ENCODE measurements at regions not wholly inside any gene's neighbourhood (a gene's known extent, or its start where the extent isn't known, plus 50 kb on each side); places are given as distances from the start of the nearest gene placed in this dataset.
A peak's percentile ranks its signal among the peaks of the same experiment; 100 is the strongest.
"Not testable (repeated sequence)": the region's sequence is repeated elsewhere in the genome, so short reads cannot be mapped to it uniquely, and the experiment has no call there.

GRCh38 chr16:87033021-87033471, 284.1 kb downstream of the C16orf95 start:
- TF ChIP-seq, protein P1, sequence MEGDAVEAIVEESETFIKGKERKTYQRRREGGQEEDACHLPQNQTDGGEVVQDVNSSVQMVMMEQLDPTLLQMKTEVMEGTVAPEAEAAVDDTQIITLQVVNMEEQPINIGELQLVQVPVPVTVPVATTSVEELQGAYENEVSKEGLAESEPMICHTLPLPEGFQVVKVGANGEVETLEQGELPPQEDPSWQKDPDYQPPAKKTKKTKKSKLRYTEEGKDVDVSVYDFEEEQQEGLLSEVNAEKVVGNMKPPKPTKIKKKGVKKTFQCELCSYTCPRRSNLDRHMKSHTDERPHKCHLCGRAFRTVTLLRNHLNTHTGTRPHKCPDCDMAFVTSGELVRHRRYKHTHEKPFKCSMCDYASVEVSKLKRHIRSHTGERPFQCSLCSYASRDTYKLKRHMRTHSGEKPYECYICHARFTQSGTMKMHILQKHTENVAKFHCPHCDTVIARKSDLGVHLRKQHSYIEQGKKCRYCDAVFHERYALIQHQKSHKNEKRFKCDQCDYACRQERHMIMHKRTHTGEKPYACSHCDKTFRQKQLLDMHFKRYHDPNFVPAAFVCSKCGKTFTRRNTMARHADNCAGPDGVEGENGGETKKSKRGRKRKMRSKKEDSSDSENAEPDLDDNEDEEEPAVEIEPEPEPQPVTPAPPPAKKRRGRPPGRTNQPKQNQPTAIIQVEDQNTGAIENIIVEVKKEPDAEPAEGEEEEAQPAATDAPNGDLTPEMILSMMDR (IDR thresholded peaks at IDR 0.05; ENCODE audit: low read depth, low read length) = no peak
- DNase-seq (ENCODE audit: low read depth in 1 of 2, low spot score in 1 of 2) = no peak
- Histone ChIP-seq H3K27ac (peak overlapping the region; percentile 61), H3K9me3 (ENCODE audit: low read depth) (no peaks in the 10 kb centered on the region), H3K36me3 (no peaks in the 10 kb centered on the region), H3K27me3 (no peaks in the 10 kb centered on the region), H3K4me1 (ENCODE audit: low read depth) (peaks cover 27% of the 10 kb centered on the region), H3K4me3 (no peak overlapping the region)

- no peaks in the 10 kb centered on the region for H3K27me3 ChIP-seq
- TF ChIP-seq, protein P1 (IDR thresholded peaks at IDR 0.05; ENCODE audit: low read depth, low read length) = no peak
- peak; percentile 48 to 75 for DNase-seq (ENCODE audit: low read depth in 1 of 2, low spot score in 1 of 2)
Measured at GRCh38 chr16:87033541-87034300, 283.5 kb downstream of the C16orf95 start.

DNA sequence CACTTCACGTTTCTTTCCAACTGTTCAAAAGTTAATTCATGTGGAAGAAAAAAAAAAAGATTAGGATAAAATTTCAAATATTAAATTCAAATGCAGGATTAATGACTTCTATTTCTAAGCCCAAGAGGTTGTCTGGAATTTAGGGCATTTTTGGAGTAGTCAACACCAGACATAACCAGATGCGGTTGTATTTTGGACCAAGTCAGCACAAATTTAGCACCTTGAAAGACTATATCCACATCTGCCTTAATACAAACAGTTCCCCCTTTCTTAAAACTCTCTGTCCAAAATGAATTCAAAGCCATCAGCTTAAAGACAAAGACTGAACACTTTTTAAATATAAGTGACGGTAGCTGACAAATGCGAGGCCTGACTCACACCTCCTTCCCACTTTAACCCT, 282.9 kb downstream of the C16orf95 start:
- Histone ChIP-seq H3K4me1 (ENCODE audit: low read depth) (peaks cover 27% of the 10 kb centered on the region), H3K4me3 (no peak overlapping the region), H3K27me3 (no peaks in the 10 kb centered on the region), H3K9me3 (ENCODE audit: low read depth) (no peaks in the 10 kb centered on the region), H3K27ac (peak overlapping the region; percentile 61), H3K36me3 (no peaks in the 10 kb centered on the region)
- DNase-seq (ENCODE audit: low read depth in 1 of 2, low spot score in 1 of 2) = no peak
- TF ChIP-seq, protein P1 (IDR thresholded peaks at IDR 0.05; ENCODE audit: low read depth, low read length) = no peak

More at GRCh38 chr16:87033541-87034300, 283.5 kb downstream of the C16orf95 start:
- Histone ChIP-seq H3K4me3 (no peak overlapping the region), H3K9me3 (ENCODE audit: low read depth) (no peaks in the 10 kb centered on the region), H3K27ac (peak overlapping the region; percentile 61), H3K36me3 (no peaks in the 10 kb centered on the region), H3K4me1 (ENCODE audit: low read depth) (peaks cover 27% of the 10 kb centered on the region)

GRCh38 chr16:87035053-87035452, 282.1 kb downstream of the C16orf95 start:
- TF ChIP-seq, protein P1 (IDR thresholded peaks at IDR 0.05; ENCODE audit: low read depth, low read length) = no peak
- H3K9me3 ChIP-seq (ENCODE audit: low read depth) = no peaks in the 10 kb centered on the region
- H3K4me3 ChIP-seq = no peak overlapping the region
- no peaks in the 10 kb centered on the region for H3K36me3 ChIP-seq
- no peak for DNase-seq (ENCODE audit: low read depth in 1 of 2, low spot score in 1 of 2)
- H3K4me1 ChIP-seq (ENCODE audit: low read depth) = peaks cover 27% of the 10 kb centered on the region
- no peaks in the 10 kb centered on the region for H3K27me3 ChIP-seq
- H3K27ac ChIP-seq = no peak overlapping the region

DNA sequence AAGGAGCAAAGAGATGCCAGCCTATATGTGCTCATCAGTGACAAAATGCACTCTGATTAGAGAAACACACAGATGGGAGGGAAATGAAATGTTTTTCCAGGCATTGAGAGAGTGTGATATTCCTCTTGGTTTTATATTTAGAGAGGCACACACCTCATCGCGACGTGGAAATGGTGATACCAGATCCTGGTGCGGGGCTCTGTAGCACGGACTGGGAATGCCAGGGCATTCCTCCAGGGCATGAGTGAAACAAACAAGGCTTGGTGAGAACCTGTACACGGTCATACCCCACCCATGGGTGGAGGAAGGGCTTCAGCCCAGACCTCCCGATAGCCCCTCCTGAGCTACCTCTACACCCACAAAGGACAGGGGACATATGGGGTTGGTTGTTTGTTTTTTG, 280.2 kb downstream of the C16orf95 start:
- no peaks in the 10 kb centered on the region for H3K36me3 ChIP-seq
- no peaks in the 10 kb centered on the region for H3K9me3 ChIP-seq (ENCODE audit: low read depth)
- H3K27me3 ChIP-seq = no peaks in the 10 kb centered on the region
- H3K4me1 ChIP-seq (ENCODE audit: low read depth) = peaks cover 25% of the 10 kb centered on the region
- H3K4me3 ChIP-seq = no peak overlapping the region
- no peak overlapping the region for H3K27ac ChIP-seq
- TF ChIP-seq, protein P1 (IDR thresholded peaks at IDR 0.05; ENCODE audit: low read depth, low read length) = no peak
- DNase-seq (ENCODE audit: low read depth in 1 of 2, low spot score in 1 of 2) = no peak

DNA sequence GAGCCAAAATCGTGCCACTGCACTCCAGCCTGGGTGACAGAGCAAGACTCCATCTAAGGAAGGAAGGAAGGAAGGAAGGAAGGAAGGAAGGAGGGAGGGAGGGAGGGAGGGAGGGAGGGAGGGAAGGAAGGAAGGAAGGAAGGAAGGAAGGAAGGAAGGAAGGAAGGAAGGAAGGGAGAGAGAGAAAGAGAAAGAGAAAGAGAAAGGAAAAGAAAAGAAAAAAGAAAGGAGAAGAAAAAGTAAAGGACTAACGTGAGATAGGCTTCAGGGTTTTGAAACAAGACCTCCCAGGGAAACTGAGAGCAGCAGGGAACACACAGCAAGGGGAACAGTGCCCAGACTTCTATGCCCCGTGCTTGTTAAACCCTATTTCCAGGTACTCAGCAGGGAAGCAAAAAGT, 278.7 kb downstream of the C16orf95 start:
- H3K4me3 ChIP-seq; H3K9me3 ChIP-seq (ENCODE audit: low read depth); H3K27me3 ChIP-seq; H3K27ac ChIP-seq; H3K36me3 ChIP-seq; DNase-seq (ENCODE audit: low read depth in 1 of 2, low spot score in 1 of 2): not testable (repeated sequence)
- peaks cover 12% of the 10 kb centered on the region for H3K4me1 ChIP-seq (ENCODE audit: low read depth)

Data from cardiac muscle cell (in vitro differentiated cells and primary cell).